ENCODE measurements at regions not wholly inside any gene's neighbourhood (a gene's known extent, or its start where the extent isn't known, plus 50 kb on each side); places are given as distances from the start of the nearest gene placed in this dataset.
"Not testable (repeated sequence)": the region's sequence is repeated elsewhere in the genome, so short reads cannot be mapped to it uniquely, and the experiment has no call there.

GRCh38 chr5:103858367-103858766 lies 295.8 kb upstream of the NUDT12 start:
- H3K4me3 Mint-ChIP-seq; H3K9me3 ChIP-seq (ENCODE audit: control insufficient read depth, low read length, poor library complexity, severe bottlenecking); ATAC-seq; H3K27ac Mint-ChIP-seq; H3K4me1 Mint-ChIP-seq; DNase-seq; H3K27me3 Mint-ChIP-seq; H3K36me3 Mint-ChIP-seq (ENCODE audit: low read depth): not testable (repeated sequence)

- H3K9me3 ChIP-seq (ENCODE audit: control insufficient read depth, low read length, poor library complexity, severe bottlenecking): no peaks in the 10 kb centered on the region
- H3K36me3 Mint-ChIP-seq (ENCODE audit: low read depth): no peaks in the 10 kb centered on the region
- DNase-seq (no peak), ATAC-seq (no peak)
- no peak overlapping the region for H3K4me3 Mint-ChIP-seq
- no peak overlapping the region for H3K27ac Mint-ChIP-seq
- no peaks in the 10 kb centered on the region for H3K27me3 Mint-ChIP-seq
- H3K4me1 Mint-ChIP-seq: no peaks in the 10 kb centered on the region
Observed at GRCh38 chr5:103851091-103851490, 288.5 kb upstream of the NUDT12 start.

GRCh38 chr5:103849934-103850333 lies 287.3 kb upstream of the NUDT12 start:
- no peaks in the 10 kb centered on the region for H3K9me3 ChIP-seq (ENCODE audit: control insufficient read depth, low read length, poor library complexity, severe bottlenecking)
- no peak for DNase-seq
- H3K27ac Mint-ChIP-seq: no peak overlapping the region
- no peak overlapping the region for H3K4me3 Mint-ChIP-seq
- no peaks in the 10 kb centered on the region for H3K4me1 Mint-ChIP-seq
- no peaks in the 10 kb centered on the region for H3K27me3 Mint-ChIP-seq
- no peaks in the 10 kb centered on the region for H3K36me3 Mint-ChIP-seq (ENCODE audit: low read depth)
- ATAC-seq: no peak

GRCh38 chr5:103847060-103847459 lies 284.5 kb upstream of the NUDT12 start:
- no peaks in the 10 kb centered on the region for H3K36me3 Mint-ChIP-seq (ENCODE audit: low read depth)
- DNase-seq: no peak
- no peaks in the 10 kb centered on the region for H3K27me3 Mint-ChIP-seq
- no peak overlapping the region for H3K4me3 Mint-ChIP-seq
- no peaks in the 10 kb centered on the region for H3K4me1 Mint-ChIP-seq
- H3K27ac Mint-ChIP-seq: no peak overlapping the region
- H3K9me3 ChIP-seq (ENCODE audit: control insufficient read depth, low read length, poor library complexity, severe bottlenecking): no peaks in the 10 kb centered on the region
- ATAC-seq: no peak

- no peak overlapping the region for H3K27ac Mint-ChIP-seq
- ATAC-seq (no peak), DNase-seq (no peak)
- H3K27me3 Mint-ChIP-seq: no peaks in the 10 kb centered on the region
- H3K9me3 ChIP-seq (ENCODE audit: control insufficient read depth, low read length, poor library complexity, severe bottlenecking): no peaks in the 10 kb centered on the region
- no peak overlapping the region for H3K4me3 Mint-ChIP-seq
- no peaks in the 10 kb centered on the region for H3K36me3 Mint-ChIP-seq (ENCODE audit: low read depth)
- no peaks in the 10 kb centered on the region for H3K4me1 Mint-ChIP-seq
Observed at GRCh38 chr5:103842936-103843335, 280.3 kb upstream of the NUDT12 start.

GRCh38 chr5:103840600-103840999 lies 278.0 kb upstream of the NUDT12 start:
- H3K27ac Mint-ChIP-seq: no peak overlapping the region
- H3K27me3 Mint-ChIP-seq: no peaks in the 10 kb centered on the region
- H3K36me3 Mint-ChIP-seq (ENCODE audit: low read depth): no peaks in the 10 kb centered on the region
- H3K9me3 ChIP-seq (ENCODE audit: control insufficient read depth, low read length, poor library complexity, severe bottlenecking): no peaks in the 10 kb centered on the region
- DNase-seq (no peak), ATAC-seq (no peak)
- no peaks in the 10 kb centered on the region for H3K4me1 Mint-ChIP-seq
- no peak overlapping the region for H3K4me3 Mint-ChIP-seq

GRCh38 chr5:103834216-103834615 lies 271.6 kb upstream of the NUDT12 start:
- Mint-ChIP-seq H3K27ac (no peak overlapping the region), H3K27me3 (no peaks in the 10 kb centered on the region), H3K4me3 (no peak overlapping the region), H3K36me3 (ENCODE audit: low read depth) (no peaks in the 10 kb centered on the region), H3K4me1 (no peaks in the 10 kb centered on the region)
- DNase-seq: no peak
- no peaks in the 10 kb centered on the region for H3K9me3 ChIP-seq (ENCODE audit: control insufficient read depth, low read length, poor library complexity, severe bottlenecking)
- no peak for ATAC-seq

GRCh38 chr5:103829585-103829984 lies 267.0 kb upstream of the NUDT12 start:
- ATAC-seq: no peak

GRCh38 chr5:103827976-103828375 lies 265.4 kb upstream of the NUDT12 start:
- ATAC-seq: no peak
- no peak overlapping the region for H3K4me3 Mint-ChIP-seq
- H3K27ac Mint-ChIP-seq: no peak overlapping the region
- no peaks in the 10 kb centered on the region for H3K27me3 Mint-ChIP-seq
- DNase-seq: no peak
- H3K36me3 Mint-ChIP-seq (ENCODE audit: low read depth): no peaks in the 10 kb centered on the region
- H3K9me3 ChIP-seq (ENCODE audit: control insufficient read depth, low read length, poor library complexity, severe bottlenecking): no peaks in the 10 kb centered on the region
- no peaks in the 10 kb centered on the region for H3K4me1 Mint-ChIP-seq

More at GRCh38 chr5:103829585-103829984, 267.0 kb upstream of the NUDT12 start:
- Mint-ChIP-seq H3K4me1 (no peaks in the 10 kb centered on the region), H3K27ac (no peak overlapping the region), H3K36me3 (ENCODE audit: low read depth) (no peaks in the 10 kb centered on the region), H3K4me3 (no peak overlapping the region), H3K27me3 (no peaks in the 10 kb centered on the region)
- no peak for DNase-seq
- H3K9me3 ChIP-seq (ENCODE audit: control insufficient read depth, low read length, poor library complexity, severe bottlenecking): no peaks in the 10 kb centered on the region

- no peak overlapping the region for H3K4me3 Mint-ChIP-seq
- no peaks in the 10 kb centered on the region for H3K4me1 Mint-ChIP-seq
- no peaks in the 10 kb centered on the region for H3K36me3 Mint-ChIP-seq (ENCODE audit: low read depth)
- no peaks in the 10 kb centered on the region for H3K9me3 ChIP-seq (ENCODE audit: control insufficient read depth, low read length, poor library complexity, severe bottlenecking)
- H3K27me3 Mint-ChIP-seq: no peaks in the 10 kb centered on the region
- no peak for ATAC-seq
- no peak for DNase-seq
- no peak overlapping the region for H3K27ac Mint-ChIP-seq
Observed at GRCh38 chr5:103821361-103821760, 258.8 kb upstream of the NUDT12 start.

- H3K9me3 ChIP-seq (ENCODE audit: control insufficient read depth, low read length, poor library complexity, severe bottlenecking): no peaks in the 10 kb centered on the region
- no peak for ATAC-seq
- no peak overlapping the region for H3K27ac Mint-ChIP-seq
- no peaks in the 10 kb centered on the region for H3K4me1 Mint-ChIP-seq
- DNase-seq: no peak
- no peak overlapping the region for H3K4me3 Mint-ChIP-seq
- H3K27me3 Mint-ChIP-seq: no peaks in the 10 kb centered on the region
- no peaks in the 10 kb centered on the region for H3K36me3 Mint-ChIP-seq (ENCODE audit: low read depth)
Observed at GRCh38 chr5:103808464-103809106, 246.0 kb upstream of the NUDT12 start.

- Mint-ChIP-seq H3K36me3 (ENCODE audit: low read depth) (no peaks in the 10 kb centered on the region), H3K27ac (no peak overlapping the region), H3K4me1 (no peaks in the 10 kb centered on the region), H3K27me3 (no peaks in the 10 kb centered on the region), H3K4me3 (no peak overlapping the region)
- no peaks in the 10 kb centered on the region for H3K9me3 ChIP-seq (ENCODE audit: control insufficient read depth, low read length, poor library complexity, severe bottlenecking)
- no peak for ATAC-seq
- DNase-seq: no peak
Observed at GRCh38 chr5:103804711-103805110, 242.1 kb upstream of the NUDT12 start.

GRCh38 chr5:103801681-103802080 lies 239.1 kb upstream of the NUDT12 start:
- Mint-ChIP-seq H3K4me3 (no peak overlapping the region), H3K27ac (no peak overlapping the region), H3K4me1 (no peaks in the 10 kb centered on the region), H3K36me3 (ENCODE audit: low read depth) (no peaks in the 10 kb centered on the region), H3K27me3 (no peaks in the 10 kb centered on the region)
- no peak for DNase-seq
- no peaks in the 10 kb centered on the region for H3K9me3 ChIP-seq (ENCODE audit: control insufficient read depth, low read length, poor library complexity, severe bottlenecking)
- ATAC-seq: no peak

- no peak overlapping the region for H3K4me3 Mint-ChIP-seq
- H3K36me3 Mint-ChIP-seq (ENCODE audit: low read depth): no peaks in the 10 kb centered on the region
- no peak overlapping the region for H3K27ac Mint-ChIP-seq
- H3K27me3 Mint-ChIP-seq: no peaks in the 10 kb centered on the region
- no peaks in the 10 kb centered on the region for H3K4me1 Mint-ChIP-seq
- DNase-seq (no peak), ATAC-seq (no peak)
- no peaks in the 10 kb centered on the region for H3K9me3 ChIP-seq (ENCODE audit: control insufficient read depth, low read length, poor library complexity, severe bottlenecking)
Observed at GRCh38 chr5:103800741-103801495, 238.3 kb upstream of the NUDT12 start.
